IMR-90 (cell line): ENCODE measurements at regions not wholly inside any gene's neighbourhood (a gene's known extent, or its start where the extent isn't known, plus 50 kb on each side); places are given as distances from the start of the nearest gene placed in this dataset.

Experiments used
- ATAC-seq: fragments of 200-7000 bp; cut with Tn5 transposase; 2 replicates; pipeline ENCODE4 v1.9.1; 2020; ENCODE audit warnings: low read depth, mild to moderate bottlenecking, moderate library complexity
- BruUV-seq: library from RNA; stranded (reverse); fragments of 400-500 nt; replicated peaks from 2 replicates; lab custom pipeline; 2021; lab: Mats Ljungman, UMichigan
- CTCF ChIA-PET: fragments of 300-600 bp; formaldehyde crosslinking; extraction: SDS; loops from one replicate; lab custom pipeline; 2021; ENCODE audit warnings: antibody characterized with exemption; lab: Yijun Ruan, JAX
- POLR2A ChIA-PET: fragments of 300-600 bp; sonication (Branson Sonifier 250); formaldehyde crosslinking; loops from one replicate; lab custom pipeline; 2022; ENCODE audit warnings: antibody characterized with exemption; ENCODE audit not compliant: unreplicated experiment; lab: Charles Lee
- DNase-seq: peaks from one replicate; pipeline ENCODE4 v3.0.0; 2013
- H2AFZ ChIP-seq: replicated peaks from 2 replicates; pipeline ENCODE3; 2013; ENCODE audit warnings: low read length, mild to moderate bottlenecking; ENCODE audit not compliant: poor library complexity
- H2AK5ac ChIP-seq: 2 replicates; pipeline ENCODE4 v1.6.1; 2013; ENCODE audit warnings: low read depth, low read length, inconsistent platforms
- H2AK9ac ChIP-seq: replicated peaks from 2 replicates; pipeline ENCODE3; 2013; ENCODE audit warnings: mild to moderate bottlenecking, low read depth, low read length, moderate library complexity; ENCODE audit not compliant: poor library complexity
- H2BK120ac ChIP-seq: 2 replicates; pipeline ENCODE4 v1.6.1; 2013; ENCODE audit warnings: low read depth, low read length, inconsistent platforms
- H2BK15ac ChIP-seq: 3 replicates; pipeline ENCODE4 v1.6.1; 2013; ENCODE audit warnings: low read depth, low read length, inconsistent platforms
- H2BK20ac ChIP-seq: 2 replicates; pipeline ENCODE4 v1.6.1; 2013; ENCODE audit warnings: low read depth, mild to moderate bottlenecking, inconsistent platforms, low read length, moderate library complexity
- H2BK5ac ChIP-seq: 2 replicates; pipeline ENCODE4 v1.6.1; 2013; ENCODE audit warnings: mild to moderate bottlenecking, low read depth, low read length, inconsistent platforms; ENCODE audit not compliant: poor library complexity, severe bottlenecking
- H3K14ac ChIP-seq: replicated peaks from 2 replicates; pipeline ENCODE4 v1.6.1; 2013; ENCODE audit warnings: low read depth, low read length, inconsistent platforms
- H3K18ac ChIP-seq: 2 replicates; pipeline ENCODE4 v1.6.1; 2013; ENCODE audit warnings: low read depth, low read length, control low read depth
- H3K23ac ChIP-seq: 2 replicates; pipeline ENCODE4 v1.6.1; 2013; ENCODE audit warnings: low read depth, low read length, inconsistent platforms
- H3K27ac ChIP-seq: 2 replicates; pipeline ENCODE4 v1.5.1; 2013; ENCODE audit warnings: mild to moderate bottlenecking, control low read depth, low read length; ENCODE audit not compliant: insufficient read depth
- H3K27me3 ChIP-seq: 2 replicates; pipeline ENCODE4 v1.6.1; 2013; ENCODE audit warnings: low read length; ENCODE audit not compliant: control insufficient read depth, insufficient read depth
- H3K36me3 ChIP-seq: 2 replicates; pipeline ENCODE4 v1.6.1; 2013; ENCODE audit warnings: low read length, mixed read lengths; ENCODE audit not compliant: control insufficient read depth, insufficient read depth
- H3K4ac ChIP-seq: 2 replicates; pipeline ENCODE4 v1.6.1; 2013; ENCODE audit warnings: low read depth, low read length, inconsistent platforms
- H3K4me1 ChIP-seq: 2 replicates; pipeline ENCODE4 v1.6.1; 2013; ENCODE audit warnings: low read length, mixed read lengths; ENCODE audit not compliant: control insufficient read depth, insufficient read depth
- H3K4me2 ChIP-seq: 2 replicates; pipeline ENCODE4 v1.6.1; 2013; ENCODE audit warnings: low read depth, mild to moderate bottlenecking, control low read depth, low read length, moderate library complexity
- H3K4me3 ChIP-seq: 2 replicates; pipeline ENCODE4 v1.5.1; 2013; ENCODE audit warnings: low read depth, mild to moderate bottlenecking, control low read depth, low read length, moderate library complexity; ENCODE audit not compliant: insufficient read depth
- H3K56ac ChIP-seq: 2 replicates; pipeline ENCODE4 v1.6.1; 2013; ENCODE audit warnings: low read length, inconsistent platforms; ENCODE audit not compliant: insufficient read depth; ENCODE audit errors: extremely low read depth
- H3K79me1 ChIP-seq, 2 experiments: 2 replicates each; pipeline ENCODE4 v1.6.1; 2013; ENCODE audit warnings: low read length in 2 of 2, inconsistent platforms in 1 of 2, low read depth in 1 of 2
- H3K9ac ChIP-seq: 2 replicates; pipeline ENCODE4 v1.6.1; 2013; ENCODE audit warnings: low read depth, low read length, control low read depth
- H3K9me1 ChIP-seq: 2 replicates; pipeline ENCODE4 v1.6.1; 2013; ENCODE audit warnings: low read length, inconsistent platforms; ENCODE audit not compliant: insufficient read depth
- H3K9me3 ChIP-seq: 2 replicates; pipeline ENCODE4 v1.6.1; 2013; ENCODE audit warnings: low read length; ENCODE audit not compliant: control insufficient read depth, insufficient read depth
- H4K20me1 ChIP-seq: 2 replicates; pipeline ENCODE4 v1.6.1; 2013; ENCODE audit warnings: low read length, inconsistent platforms; ENCODE audit not compliant: insufficient read depth
- H4K5ac ChIP-seq: 2 replicates; pipeline ENCODE4 v1.6.1; 2013; ENCODE audit warnings: mild to moderate bottlenecking, low read depth, low read length, control low read depth
- H4K8ac ChIP-seq, 2 experiments: 2 replicates each; pipeline ENCODE4 v1.6.1; 2013; ENCODE audit warnings: low read depth in 2 of 2, low read length in 2 of 2, control low read depth in 1 of 2, inconsistent platforms in 1 of 2
- H4K91ac ChIP-seq: 2 replicates; pipeline ENCODE4 v1.6.1; 2013; ENCODE audit warnings: low read depth, low read length, inconsistent platforms; ENCODE audit not compliant: insufficient read depth
- CEBPB ChIP-seq: IDR thresholded peaks from 2 replicates; pipeline ENCODE4 v1.6.1; 2012; ENCODE audit warnings: low read depth, low read length, improper control_type of control experiment
- ELK1 ChIP-seq: fragments of 150-350 bp; IDR thresholded peaks from 2 replicates; pipeline ENCODE4 v1.6.1; 2016; ENCODE audit warnings: low read depth, mild to moderate bottlenecking, low read length, moderate library complexity, borderline replicate concordance
- FOS ChIP-seq: fragments of 150-350 bp; IDR thresholded peaks from 2 replicates; pipeline ENCODE4 v1.6.1; 2016; ENCODE audit warnings: low read depth, low read length
- MAFK ChIP-seq: IDR thresholded peaks from 2 replicates; pipeline ENCODE4 v1.6.1; 2012; ENCODE audit warnings: low read depth, low read length, improper control_type of control experiment
- MAZ ChIP-seq: IDR thresholded peaks from 2 replicates; pipeline ENCODE4 v1.6.1; 2012; ENCODE audit warnings: low read depth, mild to moderate bottlenecking, low read length, improper control_type of control experiment, moderate library complexity, borderline replicate concordance
- NFE2L2 ChIP-seq: fragments of 150-350 bp; IDR thresholded peaks from 2 replicates; pipeline ENCODE4 v1.6.1; 2016; ENCODE audit warnings: low read depth, mild to moderate bottlenecking, low read length
- POLR2A ChIP-seq: IDR thresholded peaks from 2 replicates; pipeline ENCODE4 v1.6.1; 2012; ENCODE audit warnings: mild to moderate bottlenecking, low read depth, low read length
- RCOR1 ChIP-seq: IDR thresholded peaks from 2 replicates; pipeline ENCODE4 v1.6.1; 2012; ENCODE audit warnings: mild to moderate bottlenecking, low read length, improper control_type of control experiment; ENCODE audit not compliant: insufficient replicate concordance
- SMC3 ChIP-seq: fragments of 150-350 bp; IDR thresholded peaks from 2 replicates; pipeline ENCODE4 v1.6.1; 2016; ENCODE audit warnings: low read depth, mild to moderate bottlenecking, antibody characterized with exemption, low read length, moderate library complexity
- USF2 ChIP-seq: fragments of 150-350 bp; IDR thresholded peaks from 2 replicates; pipeline ENCODE4 v1.6.1; 2017; ENCODE audit warnings: mild to moderate bottlenecking, antibody characterized with exemption, low read length, low read depth
- whole genome bisulfite sequencing, 2 experiments: methylation state at CpG; one replicate each; pipeline versions ENCODE4 v1.1.5 to v1.1.7; 2013; ENCODE audit warnings: missing lambda C conversion rate in 2 of 2; ENCODE audit not compliant: insufficient read length in 1 of 2; ENCODE audit errors: extremely low coverage in 2 of 2; 5-methylcytosine and 5-hydroxymethylcytosine counted together
- dilution Hi-C: fragments of 300-500 bp; cut with HindIII; formaldehyde crosslinking; loops from one replicate; pipeline ENCODE4 v1.14.3; 2018; ENCODE audit warnings: low sequenced_read_pairs; ENCODE audit not compliant: unreplicated experiment
- in situ Hi-C: fragments of 300-500 bp; cut with MboI; formaldehyde crosslinking; loops from 3 replicates; pipeline ENCODE4 v1.14.3; 2019; ENCODE audit warnings: low sequenced_read_pairs, inconsistent platforms, mixed read lengths
- intact Hi-C: fragments of 100-400 bp; cut with micrococcal nuclease; formaldehyde crosslinking; loops from 2 replicates; pipeline ENCODE4 v1.10.0; 2022

- no peak overlapping the region for H3K9ac ChIP-seq
- H3K27me3 ChIP-seq: no peaks in the 10 kb centered on the region
- H2AK5ac ChIP-seq: no peak overlapping the region
- H3K9me3 ChIP-seq: no peaks in the 10 kb centered on the region
- H2BK20ac ChIP-seq: no peak overlapping the region
- H3K9me1 ChIP-seq: no peaks in the 10 kb centered on the region
- no peak overlapping the region for H2BK120ac ChIP-seq
- intact Hi-C loops: no loop called here
- no peak for DNase-seq
- no peak overlapping the region for H3K14ac ChIP-seq
- ATAC-seq: no peak
- H3K56ac ChIP-seq: no peak overlapping the region
- H3K18ac ChIP-seq: no peak overlapping the region
- in situ Hi-C loops: no loop called here
- H4K91ac ChIP-seq: no peak overlapping the region
- H3K4me3 ChIP-seq: no peak overlapping the region
- BruUV-seq: no TSS peak
- no peak overlapping the region for H2AFZ ChIP-seq
- ChIA-PET POLR2A (no interaction called here), CTCF (no interaction called here)
- no peaks in the 10 kb centered on the region for H4K20me1 ChIP-seq
- H3K36me3 ChIP-seq: no peaks in the 10 kb centered on the region
- TF ChIP-seq NFE2L2: no peak
- no peak for TF ChIP-seq FOS
- no peak for TF ChIP-seq MAFK
- TF ChIP-seq ELK1: no peak
- TF ChIP-seq USF2: no peak
- TF ChIP-seq POLR2A: no peak
- TF ChIP-seq RCOR1: no peak
- TF ChIP-seq CEBPB: no peak
- TF ChIP-seq SMC3: no peak
- no peak for TF ChIP-seq MAZ
- no peak overlapping the region for H3K27ac ChIP-seq
- H2BK5ac ChIP-seq: no peak overlapping the region
- no peaks in the 10 kb centered on the region for H3K79me1 ChIP-seq
- H3K23ac ChIP-seq: no peak overlapping the region
- no peak overlapping the region for H4K8ac ChIP-seq
- no peaks in the 10 kb centered on the region for H3K4me1 ChIP-seq
- no peak overlapping the region for H4K5ac ChIP-seq
- no peak overlapping the region for H3K4ac ChIP-seq
- no peak overlapping the region for H2BK15ac ChIP-seq
- no peak overlapping the region for H3K4me2 ChIP-seq
- H2AK9ac ChIP-seq: no peak overlapping the region
- dilution Hi-C loops: no loop called here
- 100% methylated on average over 15 of the region's 17 CpGs; no CpG with 5 or more reads in 1 of the 2 experiments for WGBS, 2 experiments
Observed at GRCh38 chr6:11831653-11832052, 53.0 kb upstream of the ADTRP start.
